ENCODE measurements at regions not wholly inside any gene's neighbourhood (a gene's known extent, or its start where the extent isn't known, plus 50 kb on each side); places are given as distances from the start of the nearest gene placed in this dataset.
A peak's percentile ranks its signal among the peaks of the same experiment; 100 is the strongest.

- peak overlapping the region; percentile 95 for H3K27ac Mint-ChIP-seq
- TF ChIP-seq, protein P1, sequence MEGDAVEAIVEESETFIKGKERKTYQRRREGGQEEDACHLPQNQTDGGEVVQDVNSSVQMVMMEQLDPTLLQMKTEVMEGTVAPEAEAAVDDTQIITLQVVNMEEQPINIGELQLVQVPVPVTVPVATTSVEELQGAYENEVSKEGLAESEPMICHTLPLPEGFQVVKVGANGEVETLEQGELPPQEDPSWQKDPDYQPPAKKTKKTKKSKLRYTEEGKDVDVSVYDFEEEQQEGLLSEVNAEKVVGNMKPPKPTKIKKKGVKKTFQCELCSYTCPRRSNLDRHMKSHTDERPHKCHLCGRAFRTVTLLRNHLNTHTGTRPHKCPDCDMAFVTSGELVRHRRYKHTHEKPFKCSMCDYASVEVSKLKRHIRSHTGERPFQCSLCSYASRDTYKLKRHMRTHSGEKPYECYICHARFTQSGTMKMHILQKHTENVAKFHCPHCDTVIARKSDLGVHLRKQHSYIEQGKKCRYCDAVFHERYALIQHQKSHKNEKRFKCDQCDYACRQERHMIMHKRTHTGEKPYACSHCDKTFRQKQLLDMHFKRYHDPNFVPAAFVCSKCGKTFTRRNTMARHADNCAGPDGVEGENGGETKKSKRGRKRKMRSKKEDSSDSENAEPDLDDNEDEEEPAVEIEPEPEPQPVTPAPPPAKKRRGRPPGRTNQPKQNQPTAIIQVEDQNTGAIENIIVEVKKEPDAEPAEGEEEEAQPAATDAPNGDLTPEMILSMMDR (IDR thresholded peaks at IDR 0.05; ENCODE audit: unreplicated experiment) = no peak
- H3K4me1 Mint-ChIP-seq = peaks cover 51% of the 10 kb centered on the region
- peak in 1 of 2 experiments; percentile 47 for DNase-seq (ENCODE audit: low spot score in 2 of 2, unreplicated experiment in 2 of 2)
- peaks cover 2% of the 10 kb centered on the region for H3K36me3 Mint-ChIP-seq
- peaks cover 12% of the 10 kb centered on the region for H3K9me3 Mint-ChIP-seq
- peak overlapping the region; percentile 56 for H3K4me3 Mint-ChIP-seq
- no peaks in the 10 kb centered on the region for H3K27me3 Mint-ChIP-seq (ENCODE audit: low read depth)
Measured at GRCh38 chr14:65229748-65230728, 127.7 kb upstream of the MAX start.

GRCh38 chr14:65231286-65231980 is 129.1 kb upstream of the MAX start:
- Mint-ChIP-seq H3K36me3 (peaks cover 6% of the 10 kb centered on the region), H3K27ac (peak overlapping the region; percentile 66), H3K27me3 (ENCODE audit: low read depth) (no peaks in the 10 kb centered on the region), H3K9me3 (peaks cover 17% of the 10 kb centered on the region), H3K4me3 (no peak overlapping the region), H3K4me1 (peaks cover 42% of the 10 kb centered on the region)
- no peak for DNase-seq (ENCODE audit: low spot score in 2 of 2, unreplicated experiment in 2 of 2)
- TF ChIP-seq, protein P1 (IDR thresholded peaks at IDR 0.05; ENCODE audit: unreplicated experiment) = no peak

- Mint-ChIP-seq H3K27me3 (ENCODE audit: low read depth) (no peaks in the 10 kb centered on the region), H3K36me3 (peaks cover 6% of the 10 kb centered on the region), H3K27ac (no peak overlapping the region), H3K4me1 (peaks cover 43% of the 10 kb centered on the region), H3K4me3 (no peak overlapping the region), H3K9me3 (peaks cover 17% of the 10 kb centered on the region)
- TF ChIP-seq, protein P1 (IDR thresholded peaks at IDR 0.05; ENCODE audit: unreplicated experiment) = no peak
- DNase-seq (ENCODE audit: low spot score in 2 of 2, unreplicated experiment in 2 of 2) = no peak
Measured at GRCh38 chr14:65234752-65235361, 132.5 kb upstream of the MAX start.

DNA sequence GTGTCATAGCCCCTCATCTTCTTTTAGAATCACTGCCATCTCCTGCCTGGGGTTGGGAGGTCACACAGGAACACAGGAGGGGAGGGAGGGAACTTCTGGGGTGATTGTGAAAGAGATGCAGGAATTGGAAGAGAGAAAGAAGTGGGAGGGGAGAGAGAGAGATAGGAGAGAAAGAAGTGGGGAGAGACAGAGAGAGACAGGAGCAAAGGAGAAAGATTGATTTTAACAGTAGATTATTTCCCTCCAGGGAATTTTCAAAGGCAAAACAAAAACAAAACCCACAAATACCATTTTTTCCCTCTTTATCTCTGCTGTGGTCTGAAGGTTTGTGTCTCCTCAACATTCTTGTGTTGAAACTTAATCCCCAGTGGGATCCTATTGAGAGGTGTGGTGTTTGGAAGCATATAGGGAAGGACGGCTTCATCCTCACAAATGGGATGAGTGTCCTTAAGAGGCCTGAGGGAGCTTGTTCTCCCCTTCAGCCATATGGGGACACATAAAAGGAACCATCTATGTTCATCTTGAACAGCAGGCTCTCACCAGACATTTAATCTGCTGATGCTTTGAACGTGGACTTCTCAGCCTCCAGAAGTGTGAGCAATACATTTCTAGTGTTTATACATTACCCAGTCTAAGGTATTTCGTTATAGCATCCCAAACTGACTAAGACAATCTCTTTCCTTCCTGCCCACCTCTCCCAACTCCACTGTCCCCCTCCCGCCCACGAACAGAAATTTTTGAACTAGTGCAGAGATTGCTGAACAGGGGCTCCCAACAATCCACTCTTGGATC is 134.9 kb upstream of the MAX start:
- TF ChIP-seq, protein P1 (IDR thresholded peaks at IDR 0.05; ENCODE audit: unreplicated experiment) = no peak
- H3K27ac Mint-ChIP-seq = no peak overlapping the region
- no peaks in the 10 kb centered on the region for H3K27me3 Mint-ChIP-seq (ENCODE audit: low read depth)
- H3K4me1 Mint-ChIP-seq = peaks cover 29% of the 10 kb centered on the region
- no peak for DNase-seq (ENCODE audit: low spot score in 2 of 2, unreplicated experiment in 2 of 2)
- H3K4me3 Mint-ChIP-seq = no peak overlapping the region
- H3K36me3 Mint-ChIP-seq = peaks cover 6% of the 10 kb centered on the region
- peaks cover 17% of the 10 kb centered on the region for H3K9me3 Mint-ChIP-seq

- peak overlapping the region; percentile 45 for H3K27ac Mint-ChIP-seq
- H3K27me3 Mint-ChIP-seq (ENCODE audit: low read depth) = no peaks in the 10 kb centered on the region
- TF ChIP-seq, protein P1 (IDR thresholded peaks at IDR 0.05; ENCODE audit: unreplicated experiment) = no peak
- H3K36me3 Mint-ChIP-seq = peaks cover 6% of the 10 kb centered on the region
- DNase-seq (ENCODE audit: low spot score in 2 of 2, unreplicated experiment in 2 of 2) = no peak
- H3K4me3 Mint-ChIP-seq = no peak overlapping the region
- H3K4me1 Mint-ChIP-seq = peaks cover 29% of the 10 kb centered on the region
- peaks cover 17% of the 10 kb centered on the region for H3K9me3 Mint-ChIP-seq
Measured at GRCh38 chr14:65237941-65238340, 135.6 kb upstream of the MAX start.

Measured in mesothelial cell of epicardium (in vitro differentiated cells).